ENCODE measurements at regions not wholly inside any gene's neighbourhood (a gene's known extent, or its start where the extent isn't known, plus 50 kb on each side); places are given as distances from the start of the nearest gene placed in this dataset.

GRCh38 chr6:91509039-91509438, 922.2 kb upstream of the MAP3K7 start:
- Histone ChIP-seq H3F3A (ENCODE audit: insufficient read depth, low read length) (no peaks in the 10 kb centered on the region), H3K9ac (ENCODE audit: low read length) (no peak overlapping the region), H2AFZ (ENCODE audit: low read length) (no peak overlapping the region), H3K4me2 (ENCODE audit: low read depth, low read length) (no peak overlapping the region), H3K79me2 (ENCODE audit: low read length) (no peaks in the 10 kb centered on the region), H3K9me2 (replicated peaks; ENCODE audit: insufficient read depth, low read length) (no peaks in the 10 kb centered on the region), H4K20me1 (ENCODE audit: insufficient read depth, low read length) (no peaks in the 10 kb centered on the region), H3K27ac (ENCODE audit: low read length) (no peak overlapping the region), H3K27me3 (replicated peaks; ENCODE audit: insufficient read depth, low read length) (no peaks in the 10 kb centered on the region), H3K9me3 (replicated peaks; ENCODE audit: insufficient read depth, low read length) (no peaks in the 10 kb centered on the region; the same call in 1 of the 2 replicates), H3K4me3 (ENCODE audit: low read length) (no peak overlapping the region), H3K4me1 (ENCODE audit: low read length) (no peaks in the 10 kb centered on the region), H3K36me3 (replicated peaks; ENCODE audit: insufficient read depth, low read length) (no peaks in the 10 kb centered on the region)
- no peak for TF ChIP-seq EZH2 (optimal IDR thresholded peaks at IDR 0.05; ENCODE audit: low read depth, low read length)
- no peak for TF ChIP-seq CTCF (IDR thresholded peaks at IDR 0.05; ENCODE audit: low read length)
- no peak for TF ChIP-seq EZH2phosphoT487 (IDR thresholded peaks at IDR 0.05; ENCODE audit: low read length)
- no peak for DNase-seq

- H3K9ac ChIP-seq (ENCODE audit: low read length) = no peak overlapping the region
- H3K27me3 ChIP-seq (replicated peaks; ENCODE audit: insufficient read depth, low read length) = no peaks in the 10 kb centered on the region
- no peaks in the 10 kb centered on the region for H3K4me1 ChIP-seq (ENCODE audit: low read length)
- no peaks in the 10 kb centered on the region for H3K36me3 ChIP-seq (replicated peaks; ENCODE audit: insufficient read depth, low read length)
- no peak overlapping the region for H3K4me2 ChIP-seq (ENCODE audit: low read depth, low read length)
- TF ChIP-seq CTCF (IDR thresholded peaks at IDR 0.05; ENCODE audit: low read length) = no peak
- TF ChIP-seq EZH2 (optimal IDR thresholded peaks at IDR 0.05; ENCODE audit: low read depth, low read length) = no peak
- TF ChIP-seq EZH2phosphoT487 (IDR thresholded peaks at IDR 0.05; ENCODE audit: low read length) = no peak
- no peaks in the 10 kb centered on the region for H3K9me2 ChIP-seq (replicated peaks; ENCODE audit: insufficient read depth, low read length)
- H2AFZ ChIP-seq (ENCODE audit: low read length) = no peak overlapping the region
- no peaks in the 10 kb centered on the region; the same call in 1 of the 2 replicates for H3K9me3 ChIP-seq (replicated peaks; ENCODE audit: insufficient read depth, low read length)
- no peak for DNase-seq
- no peaks in the 10 kb centered on the region for H3K79me2 ChIP-seq (ENCODE audit: low read length)
- H3F3A ChIP-seq (ENCODE audit: insufficient read depth, low read length) = no peaks in the 10 kb centered on the region
- no peak overlapping the region for H3K4me3 ChIP-seq (ENCODE audit: low read length)
- H3K27ac ChIP-seq (ENCODE audit: low read length) = no peak overlapping the region
- H4K20me1 ChIP-seq (ENCODE audit: insufficient read depth, low read length) = no peaks in the 10 kb centered on the region
These were observed 919.6 kb upstream of the MAP3K7 start for GRCh38 chr6:91506509-91506908.

- Histone ChIP-seq H3K9me3 (replicated peaks; ENCODE audit: insufficient read depth, low read length) (no peaks in the 10 kb centered on the region), H3K4me2 (ENCODE audit: low read depth, low read length) (no peak overlapping the region), H3K27me3 (replicated peaks; ENCODE audit: insufficient read depth, low read length) (no peaks in the 10 kb centered on the region), H3K36me3 (replicated peaks; ENCODE audit: insufficient read depth, low read length) (no peaks in the 10 kb centered on the region), H4K20me1 (ENCODE audit: insufficient read depth, low read length) (no peaks in the 10 kb centered on the region), H3K79me2 (ENCODE audit: low read length) (no peaks in the 10 kb centered on the region), H3K9me2 (replicated peaks; ENCODE audit: insufficient read depth, low read length) (no peaks in the 10 kb centered on the region), H3K27ac (ENCODE audit: low read length) (no peak overlapping the region), H3K9ac (ENCODE audit: low read length) (no peak overlapping the region), H3K4me1 (ENCODE audit: low read length) (no peaks in the 10 kb centered on the region), H3K4me3 (ENCODE audit: low read length) (no peak overlapping the region), H3F3A (ENCODE audit: insufficient read depth, low read length) (no peaks in the 10 kb centered on the region), H2AFZ (ENCODE audit: low read length) (no peak overlapping the region)
- no peak for DNase-seq
- TF ChIP-seq EZH2 (optimal IDR thresholded peaks at IDR 0.05; ENCODE audit: low read depth, low read length) (no peak), EZH2phosphoT487 (IDR thresholded peaks at IDR 0.05; ENCODE audit: low read length) (no peak), CTCF (IDR thresholded peaks at IDR 0.05; ENCODE audit: low read length) (no peak)
These were observed 918.3 kb upstream of the MAP3K7 start for GRCh38 chr6:91505199-91505598.

Data from MM.1S (cell line).